Type B pancreatic cell (in vitro differentiated cells): ENCODE measurements at regions not wholly inside any gene's neighbourhood (a gene's known extent, or its start where the extent isn't known, plus 50 kb on each side); places are given as distances from the start of the nearest gene placed in this dataset.

Experiments used
- DNase-seq: peaks from one replicate; pipeline ENCODE4 v3.0.0; 2021; ENCODE audit warnings: mixed read lengths; ENCODE audit not compliant: unreplicated experiment; ENCODE audit errors: extremely low spot score
- H3K27ac Mint-ChIP-seq: 2 replicates; pipeline ENCODE4 v1.8.0; 2021; ENCODE audit warnings: mild to moderate bottlenecking, mixed read lengths
- H3K27me3 Mint-ChIP-seq: 2 replicates; pipeline ENCODE4 v1.8.0; 2021; ENCODE audit warnings: mixed read lengths
- H3K36me3 Mint-ChIP-seq: 2 replicates; pipeline ENCODE4 v1.8.0; 2021; ENCODE audit warnings: mixed read lengths
- H3K4me1 Mint-ChIP-seq: one replicate; pipeline ENCODE4 v1.8.0; 2021; ENCODE audit warnings: mixed read lengths; ENCODE audit not compliant: unreplicated experiment
- H3K4me3 Mint-ChIP-seq: 2 replicates; pipeline ENCODE4 v1.8.0; 2021; ENCODE audit warnings: mild to moderate bottlenecking, mixed read lengths
- H3K9me3 Mint-ChIP-seq: 2 replicates; pipeline ENCODE4 v1.8.0; 2021; ENCODE audit warnings: mixed read lengths
- TF ChIP-seq, protein P1 (sequence below): fragments of 200-600 bp; sonication (generic); conservative IDR thresholded peaks from 2 replicates; pipeline ENCODE4 v1.5.0; 2021; ENCODE audit warnings: antibody characterized with exemption, mild to moderate bottlenecking

DNA sequence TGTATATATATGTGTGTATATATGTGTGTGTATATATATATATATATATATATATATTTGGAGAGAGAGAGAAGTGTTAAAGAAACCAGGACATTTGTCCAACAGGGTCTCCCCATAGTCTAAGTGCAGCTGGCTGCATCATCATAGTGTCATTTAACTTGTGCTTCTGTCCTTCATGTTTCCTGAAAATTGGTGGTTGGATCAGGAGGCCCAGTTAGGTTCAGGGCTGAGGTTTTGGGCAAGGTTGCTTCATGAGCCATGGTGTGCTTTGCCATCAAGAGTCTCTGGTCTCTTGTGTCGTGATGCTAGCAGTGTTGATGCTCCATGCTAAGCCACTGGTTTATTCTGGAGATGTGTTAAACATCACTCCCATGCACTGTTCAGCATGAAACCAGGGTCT lies 85.3 kb downstream of the C16orf95 start:
- Mint-ChIP-seq H3K9me3 (peaks cover 5% of the 10 kb centered on the region), H3K4me3 (no peak overlapping the region), H3K27ac (no peak overlapping the region), H3K4me1 (no peaks in the 10 kb centered on the region), H3K27me3 (no peaks in the 10 kb centered on the region), H3K36me3 (peaks cover 3% of the 10 kb centered on the region)
- no peak for DNase-seq
- TF ChIP-seq, protein P1, sequence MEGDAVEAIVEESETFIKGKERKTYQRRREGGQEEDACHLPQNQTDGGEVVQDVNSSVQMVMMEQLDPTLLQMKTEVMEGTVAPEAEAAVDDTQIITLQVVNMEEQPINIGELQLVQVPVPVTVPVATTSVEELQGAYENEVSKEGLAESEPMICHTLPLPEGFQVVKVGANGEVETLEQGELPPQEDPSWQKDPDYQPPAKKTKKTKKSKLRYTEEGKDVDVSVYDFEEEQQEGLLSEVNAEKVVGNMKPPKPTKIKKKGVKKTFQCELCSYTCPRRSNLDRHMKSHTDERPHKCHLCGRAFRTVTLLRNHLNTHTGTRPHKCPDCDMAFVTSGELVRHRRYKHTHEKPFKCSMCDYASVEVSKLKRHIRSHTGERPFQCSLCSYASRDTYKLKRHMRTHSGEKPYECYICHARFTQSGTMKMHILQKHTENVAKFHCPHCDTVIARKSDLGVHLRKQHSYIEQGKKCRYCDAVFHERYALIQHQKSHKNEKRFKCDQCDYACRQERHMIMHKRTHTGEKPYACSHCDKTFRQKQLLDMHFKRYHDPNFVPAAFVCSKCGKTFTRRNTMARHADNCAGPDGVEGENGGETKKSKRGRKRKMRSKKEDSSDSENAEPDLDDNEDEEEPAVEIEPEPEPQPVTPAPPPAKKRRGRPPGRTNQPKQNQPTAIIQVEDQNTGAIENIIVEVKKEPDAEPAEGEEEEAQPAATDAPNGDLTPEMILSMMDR, result no peak

DNA sequence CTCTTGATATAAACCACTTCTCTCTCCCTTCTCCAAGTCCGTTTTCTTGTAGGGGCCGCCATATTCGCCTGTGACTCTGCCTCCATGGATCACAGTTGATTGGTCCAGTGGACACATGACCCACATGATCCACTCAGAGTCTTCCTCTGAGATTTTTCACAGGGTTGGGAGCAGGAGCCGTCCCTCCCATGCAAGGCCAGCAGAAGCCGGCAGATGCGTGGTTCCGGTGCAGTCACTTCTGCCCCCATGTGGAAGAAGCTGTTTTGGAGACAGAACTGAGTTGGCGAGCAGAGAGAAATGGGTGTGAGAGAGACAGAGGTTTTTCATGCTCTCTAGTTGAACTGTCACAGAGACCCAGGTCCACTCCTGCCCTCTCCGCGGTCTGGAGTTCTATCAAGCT lies 83.3 kb downstream of the C16orf95 start:
- TF ChIP-seq, protein P1, result peak; percentile 22
- no peak overlapping the region for H3K4me3 Mint-ChIP-seq
- H3K36me3 Mint-ChIP-seq, result peaks cover 3% of the 10 kb centered on the region
- H3K9me3 Mint-ChIP-seq, result peaks cover 5% of the 10 kb centered on the region
- H3K4me1 Mint-ChIP-seq, result no peaks in the 10 kb centered on the region
- no peak for DNase-seq
- H3K27ac Mint-ChIP-seq, result no peak overlapping the region
- H3K27me3 Mint-ChIP-seq, result no peaks in the 10 kb centered on the region

DNA sequence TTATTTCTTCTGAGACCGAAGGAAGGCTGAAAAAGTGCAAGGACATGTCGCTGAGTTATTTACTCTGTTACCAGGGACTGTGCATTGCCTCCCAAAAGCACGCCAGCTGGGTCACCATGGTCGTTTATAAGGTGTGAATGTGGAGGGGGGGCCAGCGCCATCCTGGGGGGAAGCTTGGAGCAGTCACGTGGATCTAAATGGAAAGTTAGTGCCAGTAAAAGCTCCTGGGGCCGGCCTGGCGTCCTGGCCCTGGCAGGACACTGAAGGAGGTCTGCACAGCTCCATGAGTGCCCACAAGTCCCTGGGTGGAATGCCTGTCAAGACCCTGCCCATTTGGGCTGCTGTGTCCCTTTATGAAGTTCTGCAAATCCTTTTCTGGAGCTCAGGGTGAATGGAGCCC lies 82.6 kb downstream of the C16orf95 start:
- H3K9me3 Mint-ChIP-seq, result peaks cover 5% of the 10 kb centered on the region
- peaks cover 3% of the 10 kb centered on the region for H3K36me3 Mint-ChIP-seq
- H3K4me1 Mint-ChIP-seq, result peaks cover 4% of the 10 kb centered on the region
- no peak overlapping the region for H3K4me3 Mint-ChIP-seq
- H3K27ac Mint-ChIP-seq, result no peak overlapping the region
- no peak for DNase-seq
- TF ChIP-seq, protein P1, result no peak
- H3K27me3 Mint-ChIP-seq, result no peaks in the 10 kb centered on the region

GRCh38 chr16:87235810-87236515 lies 81.2 kb downstream of the C16orf95 start:
- H3K27ac Mint-ChIP-seq, result no peak overlapping the region
- peaks cover 15% of the 10 kb centered on the region for H3K4me1 Mint-ChIP-seq
- peaks cover 6% of the 10 kb centered on the region for H3K36me3 Mint-ChIP-seq
- H3K9me3 Mint-ChIP-seq, result peaks cover 3% of the 10 kb centered on the region
- DNase-seq, result no peak
- H3K4me3 Mint-ChIP-seq, result no peak overlapping the region
- peaks cover 3% of the 10 kb centered on the region for H3K27me3 Mint-ChIP-seq
- TF ChIP-seq, protein P1, result peak; percentile 41

- Mint-ChIP-seq H3K36me3 (peaks cover 4% of the 10 kb centered on the region), H3K27me3 (peaks cover 3% of the 10 kb centered on the region), H3K4me1 (peaks cover 18% of the 10 kb centered on the region), H3K27ac (no peak overlapping the region), H3K9me3 (peaks cover 4% of the 10 kb centered on the region), H3K4me3 (no peak overlapping the region)
- no peak for DNase-seq
- TF ChIP-seq, protein P1, result no peak
Measured at GRCh38 chr16:87236516-87237115, 80.6 kb downstream of the C16orf95 start.
